AG09319 (cell line): ENCODE measurements at regions not wholly inside any gene's neighbourhood (a gene's known extent, or its start where the extent isn't known, plus 50 kb on each side); places are given as distances from the start of the nearest gene placed in this dataset.
"Not testable (repeated sequence)": the region's sequence is repeated elsewhere in the genome, so short reads cannot be mapped to it uniquely, and the experiment has no call there.

Experiments used
- DNase-seq: peaks from one replicate; pipeline ENCODE4 v3.0.0-alpha.2; 2010; ENCODE audit warnings: low read depth; ENCODE audit errors: extremely low read depth
- TF ChIP-seq, protein P1 (sequence below): IDR thresholded peaks from 2 replicates; pipeline ENCODE4 v1.5.1; 2011; ENCODE audit warnings: low read depth, mild to moderate bottlenecking, inconsistent platforms, low read length, moderate library complexity

DNA sequence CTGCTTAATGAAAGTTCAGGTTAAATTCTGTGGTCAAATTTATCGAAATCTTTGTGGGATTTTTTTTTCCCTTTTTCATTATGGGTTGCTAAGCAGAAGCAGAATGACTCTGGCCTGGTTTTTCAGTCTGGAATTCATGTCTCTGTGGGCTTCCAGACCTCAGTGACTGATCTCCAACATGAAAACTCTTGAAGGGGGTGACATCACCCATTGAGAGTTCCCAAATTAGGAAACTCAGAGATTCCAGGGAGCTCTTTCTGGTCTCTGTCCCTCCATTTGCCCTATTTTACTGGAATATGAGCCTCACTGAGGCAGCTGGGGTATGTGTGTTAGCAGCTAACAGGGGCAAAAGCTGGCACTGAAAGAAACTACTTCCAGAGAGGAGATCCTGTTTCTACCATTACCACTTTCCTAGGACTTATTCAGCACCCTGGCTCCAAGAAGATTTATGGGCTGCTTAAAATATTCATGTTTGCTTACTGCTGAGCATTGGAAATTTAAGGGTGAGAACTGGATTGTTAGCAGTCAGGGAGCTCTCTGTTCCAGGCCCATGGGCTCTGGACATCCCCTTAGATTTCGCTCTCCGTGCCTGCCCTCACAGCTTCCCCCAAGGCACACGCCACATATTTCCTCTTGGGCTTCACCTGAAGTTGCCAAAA lies 203.4 kb upstream of the SPAG17 start:
- TF ChIP-seq, protein P1, sequence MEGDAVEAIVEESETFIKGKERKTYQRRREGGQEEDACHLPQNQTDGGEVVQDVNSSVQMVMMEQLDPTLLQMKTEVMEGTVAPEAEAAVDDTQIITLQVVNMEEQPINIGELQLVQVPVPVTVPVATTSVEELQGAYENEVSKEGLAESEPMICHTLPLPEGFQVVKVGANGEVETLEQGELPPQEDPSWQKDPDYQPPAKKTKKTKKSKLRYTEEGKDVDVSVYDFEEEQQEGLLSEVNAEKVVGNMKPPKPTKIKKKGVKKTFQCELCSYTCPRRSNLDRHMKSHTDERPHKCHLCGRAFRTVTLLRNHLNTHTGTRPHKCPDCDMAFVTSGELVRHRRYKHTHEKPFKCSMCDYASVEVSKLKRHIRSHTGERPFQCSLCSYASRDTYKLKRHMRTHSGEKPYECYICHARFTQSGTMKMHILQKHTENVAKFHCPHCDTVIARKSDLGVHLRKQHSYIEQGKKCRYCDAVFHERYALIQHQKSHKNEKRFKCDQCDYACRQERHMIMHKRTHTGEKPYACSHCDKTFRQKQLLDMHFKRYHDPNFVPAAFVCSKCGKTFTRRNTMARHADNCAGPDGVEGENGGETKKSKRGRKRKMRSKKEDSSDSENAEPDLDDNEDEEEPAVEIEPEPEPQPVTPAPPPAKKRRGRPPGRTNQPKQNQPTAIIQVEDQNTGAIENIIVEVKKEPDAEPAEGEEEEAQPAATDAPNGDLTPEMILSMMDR = no peak
- no peak for DNase-seq

DNA sequence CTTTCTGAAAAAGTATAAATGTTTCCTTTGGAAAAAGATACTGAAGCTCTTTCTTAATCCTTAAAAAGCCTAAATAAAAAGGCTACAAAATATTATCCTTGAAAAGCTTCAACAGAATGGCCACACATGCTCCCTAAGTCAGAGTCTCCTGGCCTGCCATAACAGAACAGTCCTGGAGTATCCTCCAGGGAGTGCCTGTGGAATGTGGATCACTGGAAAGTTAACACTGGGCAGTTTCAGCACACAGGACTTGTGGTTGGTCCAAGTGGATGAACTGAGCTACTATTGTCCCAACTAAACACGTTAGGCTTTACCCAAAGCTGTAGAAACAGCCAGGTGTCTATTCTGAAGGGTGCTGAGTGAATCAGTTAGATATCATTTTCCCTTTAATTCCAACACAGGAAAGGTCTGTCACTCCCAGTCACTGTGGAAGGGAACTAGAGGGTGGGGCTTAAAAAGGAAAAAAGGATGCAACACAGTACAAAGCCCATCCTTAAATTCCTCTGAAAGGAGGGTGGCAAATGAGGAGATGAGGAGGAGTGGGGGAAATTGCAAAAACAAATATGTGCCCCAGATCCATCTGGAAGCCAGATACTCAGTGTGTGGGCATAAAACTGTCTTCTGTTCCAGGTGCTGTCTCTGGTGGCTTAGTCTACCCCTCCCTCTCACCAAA lies 196.3 kb upstream of the SPAG17 start:
- TF ChIP-seq, protein P1 = no peak
- DNase-seq = no peak

DNA sequence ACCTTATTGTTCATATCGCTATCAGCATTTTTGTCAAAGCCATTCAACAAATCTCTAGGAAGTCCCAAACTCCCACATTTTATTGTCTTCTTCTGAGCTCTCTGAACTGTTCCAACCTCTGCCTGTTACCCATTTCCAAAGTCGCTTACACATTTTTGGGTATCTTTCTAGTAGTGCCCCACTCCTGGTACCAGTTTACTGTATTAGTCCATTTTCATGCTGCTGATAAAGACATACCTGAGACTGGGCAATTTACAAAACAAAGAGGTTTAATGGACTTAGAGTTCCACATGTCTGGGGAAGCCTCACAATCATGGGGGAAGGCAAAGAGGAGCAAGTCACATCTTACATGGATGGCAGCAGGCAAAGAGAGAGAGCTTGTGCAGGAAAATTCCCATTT lies 192.2 kb upstream of the SPAG17 start:
- DNase-seq = not testable (repeated sequence)

DNA sequence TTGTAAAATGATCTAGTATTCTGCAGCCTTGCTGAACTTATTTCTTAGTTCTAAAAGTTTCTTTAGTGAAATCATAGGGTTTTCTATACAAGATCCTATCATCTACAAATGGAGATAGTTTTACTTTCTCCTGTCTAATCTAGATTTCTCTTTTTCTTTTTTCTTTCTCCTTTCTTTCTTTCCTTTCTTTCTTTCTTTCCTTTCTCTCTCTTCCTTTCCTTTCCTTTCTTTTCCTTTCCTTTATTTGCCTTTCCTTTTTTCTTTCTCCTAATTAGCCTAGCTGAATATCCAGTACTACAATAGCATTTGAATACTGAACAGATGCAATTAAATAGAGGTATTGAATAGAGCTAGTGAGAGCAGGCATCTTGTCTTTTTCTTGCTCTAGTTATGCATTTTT lies 186.6 kb upstream of the SPAG17 start:
- no peak for DNase-seq
- TF ChIP-seq, protein P1 = no peak

DNA sequence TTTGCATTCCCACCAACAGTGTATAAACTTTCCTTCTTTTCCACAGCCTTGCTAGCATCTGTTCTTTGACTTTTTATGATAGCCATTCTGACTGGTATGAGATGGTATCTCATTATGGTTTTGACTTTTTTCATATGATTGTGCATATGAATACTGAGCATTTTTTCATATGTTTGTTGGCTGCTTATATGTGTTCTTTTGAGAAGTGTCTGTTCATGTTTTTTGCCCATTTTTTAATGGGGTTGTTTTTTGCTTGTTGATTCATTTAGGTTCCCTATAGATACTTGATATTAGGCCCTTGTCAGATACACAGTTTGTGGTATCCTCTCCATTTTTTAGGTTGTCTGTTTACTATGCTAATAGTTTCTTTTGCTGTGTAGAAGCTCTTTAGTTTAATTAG lies 185.8 kb upstream of the SPAG17 start:
- DNase-seq = no peak
- TF ChIP-seq, protein P1 = no peak

DNA sequence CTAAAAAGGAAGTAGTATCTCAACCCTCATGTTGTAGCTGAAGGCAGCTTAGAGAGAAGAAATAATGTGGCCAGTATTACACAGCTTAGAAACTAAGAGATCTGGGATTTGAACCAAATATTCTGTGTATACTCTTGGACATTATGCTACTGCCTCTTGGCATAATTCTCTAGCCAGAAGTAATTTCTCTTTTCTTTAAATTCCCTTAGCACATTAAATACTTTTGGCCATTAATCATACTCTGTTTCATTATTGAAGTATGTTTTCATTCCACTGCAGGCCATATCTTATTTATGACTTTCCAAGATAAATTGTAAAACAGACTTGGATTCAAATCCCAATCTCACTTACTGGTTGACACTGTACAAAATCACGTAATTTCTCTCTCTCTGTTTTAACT lies 181.3 kb upstream of the SPAG17 start:
- TF ChIP-seq, protein P1 = no peak
- DNase-seq = peak; percentile 5

DNA sequence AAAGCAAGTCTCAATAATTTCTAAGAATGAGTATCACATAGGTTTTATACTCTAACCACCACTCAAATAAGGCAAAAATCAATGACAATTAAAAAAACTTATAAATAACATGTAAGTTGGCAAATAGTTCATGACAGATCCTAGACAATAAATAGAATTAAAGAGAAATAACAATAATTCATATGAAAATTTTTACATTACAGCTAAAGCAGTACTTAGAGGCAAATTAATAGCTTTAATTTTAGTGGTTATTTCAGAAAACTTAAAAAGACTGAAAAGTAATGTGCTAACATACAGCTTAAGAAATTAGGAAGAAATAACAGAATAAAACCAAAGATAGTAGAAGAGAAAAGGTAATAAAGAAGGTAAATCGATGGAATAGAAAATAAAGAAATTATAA lies 179.9 kb upstream of the SPAG17 start:
- DNase-seq = no peak
- TF ChIP-seq, protein P1 = no peak

DNA sequence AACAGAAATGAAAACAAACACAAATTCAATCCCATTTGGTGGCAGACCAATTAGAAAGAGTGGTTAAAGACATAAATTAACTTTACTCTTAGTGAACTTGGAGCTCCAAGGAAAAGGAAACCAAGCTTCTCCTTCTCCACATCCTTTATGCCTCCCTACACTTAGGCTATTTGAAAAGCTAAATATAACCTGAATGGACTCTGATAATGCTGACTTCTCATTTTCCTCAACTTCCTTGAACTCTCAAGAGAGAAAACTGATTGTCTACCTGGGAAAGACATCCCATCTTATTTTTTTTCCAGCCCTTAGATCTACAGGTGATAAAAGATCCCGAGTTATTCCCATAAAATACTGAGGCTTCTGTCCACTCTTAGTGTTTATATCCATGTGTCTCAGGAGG lies 178.4 kb upstream of the SPAG17 start:
- TF ChIP-seq, protein P1 = no peak
- DNase-seq = no peak
